GM23338 (cell line): ENCODE measurements at regions not wholly inside any gene's neighbourhood (a gene's known extent, or its start where the extent isn't known, plus 50 kb on each side); places are given as distances from the start of the nearest gene placed in this dataset.

Experiments used
- ATAC-seq: fragments of 200-7000 bp; cut with Tn5 transposase; 3 replicates; pipeline ENCODE4 v1.9.1; 2020
- DNase-seq: peaks from one replicate; pipeline ENCODE4 v3.0.0-alpha.2; 2015; ENCODE audit warnings: low spot score
- H2AFZ ChIP-seq: fragments of 200-600 bp; sonication (generic); 2 replicates; pipeline ENCODE4 v1.8.0; 2016; ENCODE audit warnings: antibody characterized with exemption, mild to moderate bottlenecking, moderate library complexity
- H3F3A ChIP-seq: fragments of 200-600 bp; sonication (generic); replicated peaks from 2 replicates; pipeline ENCODE4 v1.8.0; 2017; ENCODE audit warnings: antibody characterized with exemption, mixed run types, low read depth
- H3K27ac ChIP-seq: fragments of 200-600 bp; sonication (generic); 2 replicates; pipeline ENCODE4 v1.6.1; 2016; ENCODE audit warnings: low read depth
- H3K27me3 ChIP-seq: fragments of 200-600 bp; sonication (generic); 2 replicates; pipeline ENCODE4 v1.8.0; 2016; ENCODE audit warnings: mild to moderate bottlenecking, mixed run types, moderate library complexity; ENCODE audit not compliant: insufficient read depth
- H3K36me3 ChIP-seq: fragments of 200-600 bp; sonication (generic); 2 replicates; pipeline ENCODE4 v1.8.0; 2016; ENCODE audit warnings: mild to moderate bottlenecking; ENCODE audit not compliant: insufficient read depth
- H3K4me1 ChIP-seq: fragments of 200-600 bp; sonication (generic); 2 replicates; pipeline ENCODE4 v1.8.0; 2016; ENCODE audit warnings: mild to moderate bottlenecking, moderate library complexity; ENCODE audit not compliant: insufficient read depth
- H3K4me2 ChIP-seq: fragments of 200-600 bp; sonication (generic); 2 replicates; pipeline ENCODE4 v1.7.1; 2017; ENCODE audit warnings: mixed run types
- H3K4me3 ChIP-seq: fragments of 200-600 bp; sonication (generic); 2 replicates; pipeline ENCODE4 v1.6.1; 2016; ENCODE audit warnings: mixed run types
- H3K79me2 ChIP-seq: fragments of 200-600 bp; sonication (generic); replicated peaks from 2 replicates; pipeline ENCODE4 v1.8.0; 2017; ENCODE audit warnings: mild to moderate bottlenecking; ENCODE audit not compliant: insufficient read depth
- H3K9me2 ChIP-seq: fragments of 200-600 bp; sonication (generic); 2 replicates; pipeline ENCODE4 v1.8.0; 2017; ENCODE audit not compliant: insufficient read depth
- H4K20me1 ChIP-seq: fragments of 200-600 bp; sonication (generic); replicated peaks from 2 replicates; pipeline ENCODE4 v1.8.0; 2017; ENCODE audit warnings: mild to moderate bottlenecking; ENCODE audit not compliant: insufficient read depth
- H3K27ac Mint-ChIP-seq: 2 replicates; pipeline ENCODE4 v1.8.0; 2020; ENCODE audit warnings: inconsistent platforms, mild to moderate bottlenecking, moderate library complexity, mixed read lengths
- H3K27me3 Mint-ChIP-seq: 3 replicates; pipeline ENCODE4 v1.8.0; 2022; ENCODE audit warnings: low read depth, mild to moderate bottlenecking, moderate library complexity, mixed read lengths, inconsistent platforms; ENCODE audit not compliant: insufficient read depth, poor library complexity
- H3K36me3 Mint-ChIP-seq: 3 replicates; pipeline ENCODE4 v1.8.0; 2021; ENCODE audit warnings: low read depth, mild to moderate bottlenecking, inconsistent platforms, moderate library complexity, mixed read lengths
- H3K4me1 Mint-ChIP-seq: 3 replicates; pipeline ENCODE4 v1.8.0; 2020; ENCODE audit warnings: mild to moderate bottlenecking, inconsistent platforms, mixed read lengths
- H3K4me3 Mint-ChIP-seq: 3 replicates; pipeline ENCODE4 v1.8.0; 2021; ENCODE audit warnings: moderate library complexity, mild to moderate bottlenecking, inconsistent platforms, mixed read lengths
- H3K9me3 Mint-ChIP-seq: 3 replicates; pipeline ENCODE4 v1.8.0; 2020; ENCODE audit warnings: moderate library complexity, mild to moderate bottlenecking, inconsistent platforms, mixed read lengths
- CREB1 ChIP-seq: fragments of 250-450 bp; sonication (Bioruptor Pico); IDR thresholded peaks from 2 replicates; pipeline ENCODE4 v1.5.0; 2020; ENCODE audit warnings: low read depth, mild to moderate bottlenecking, moderate library complexity
- EZH2 ChIP-seq: fragments of 200-600 bp; sonication (generic); IDR thresholded peaks from one replicate; pipeline ENCODE4 v1.8.0; 2017; ENCODE audit warnings: antibody characterized with exemption, mild to moderate bottlenecking, low read depth; ENCODE audit not compliant: unreplicated experiment
- EZH2phosphoT487 ChIP-seq: fragments of 200-600 bp; sonication (generic); IDR thresholded peaks from one replicate; pipeline ENCODE4 v1.8.1; 2018; ENCODE audit warnings: antibody characterized with exemption; ENCODE audit not compliant: unreplicated experiment
- JUNB ChIP-seq: IDR thresholded peaks from one replicate; pipeline ENCODE4 v1.6.1; 2016; ENCODE audit warnings: antibody characterized with exemption; ENCODE audit not compliant: unreplicated experiment
- NANOG ChIP-seq: IDR thresholded peaks from 2 replicates; pipeline ENCODE4 v1.6.1; 2016; ENCODE audit warnings: antibody characterized with exemption, borderline replicate concordance
- STAT1 ChIP-seq: IDR thresholded peaks from one replicate; pipeline ENCODE4 v1.6.1; 2016; ENCODE audit warnings: antibody characterized with exemption; ENCODE audit not compliant: unreplicated experiment
- ZNF114 ChIP-seq: fragments of 250-450 bp; sonication (Bioruptor Pico); IDR thresholded peaks from 2 replicates; pipeline ENCODE4 v1.5.0; 2020; ENCODE audit warnings: mild to moderate bottlenecking, moderate library complexity
- ZNF331 ChIP-seq: fragments of 250-450 bp; sonication (Bioruptor Pico); IDR thresholded peaks from 2 replicates; pipeline ENCODE4 v1.5.0; 2020; ENCODE audit warnings: low read depth, mild to moderate bottlenecking, moderate library complexity
- TF ChIP-seq, protein P1 (sequence below), 2 experiments: fragments of 200-600 bp in 1 of 2; sonication (generic) in 1 of 2; conservative IDR thresholded peaks; 2 replicates each; pipeline versions ENCODE4 v1.5.1 to v1.6.1; 2016 to 2017; ENCODE audit warnings: antibody characterized with exemption in 2 of 2, low read depth in 2 of 2, mild to moderate bottlenecking in 2 of 2, moderate library complexity in 1 of 2
- TF ChIP-seq, protein P2 (sequence below): fragments of 250-450 bp; sonication (Bioruptor Pico); IDR thresholded peaks from 2 replicates; pipeline ENCODE4 v1.5.0; 2020; ENCODE audit warnings: mild to moderate bottlenecking, moderate library complexity

DNA sequence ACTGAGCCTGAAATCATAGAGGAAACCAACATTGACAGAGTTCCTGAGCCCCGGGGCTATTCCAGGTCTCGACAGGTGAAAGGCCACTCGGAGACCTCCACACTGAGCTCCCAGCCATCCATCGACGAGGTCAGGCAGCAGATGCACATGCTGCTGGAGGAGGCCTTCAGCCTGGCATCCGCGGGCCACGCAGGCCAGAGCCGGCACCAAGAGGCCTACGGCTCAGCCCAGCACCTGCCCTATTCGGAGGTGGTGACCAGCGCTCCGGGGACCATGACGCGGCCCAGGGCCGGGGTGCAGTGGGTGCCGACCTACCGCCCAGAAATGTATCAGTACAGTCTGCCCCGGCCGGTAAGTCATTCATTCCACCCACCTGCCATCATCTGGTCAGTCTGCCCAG lies 54.9 kb downstream of the C11orf91 start:
- H3K4me3 Mint-ChIP-seq = no peak overlapping the region
- H3K4me1 Mint-ChIP-seq = peaks cover 5% of the 10 kb centered on the region; the same call in 2 of the 3 replicates
- peaks cover 6% of the 10 kb centered on the region for H3K27me3 Mint-ChIP-seq
- no peak overlapping the region for H3K27ac Mint-ChIP-seq
- DNase-seq = no peak
- no peaks in the 10 kb centered on the region for H3K9me3 Mint-ChIP-seq
- 0 out of 2 replicates have a peak overlapping the region, but pooled peaks have one; percentile 0 for H2AFZ ChIP-seq
- peaks cover 2% of the 10 kb centered on the region for H3K9me2 ChIP-seq
- H3K27me3 ChIP-seq = no peaks in the 10 kb centered on the region
- no peak for TF ChIP-seq ZNF114 (CRISPR knock-in tag)
- no peak for TF ChIP-seq STAT1
- TF ChIP-seq ZNF331 (CRISPR knock-in tag) = no peak
- TF ChIP-seq, protein P1, sequence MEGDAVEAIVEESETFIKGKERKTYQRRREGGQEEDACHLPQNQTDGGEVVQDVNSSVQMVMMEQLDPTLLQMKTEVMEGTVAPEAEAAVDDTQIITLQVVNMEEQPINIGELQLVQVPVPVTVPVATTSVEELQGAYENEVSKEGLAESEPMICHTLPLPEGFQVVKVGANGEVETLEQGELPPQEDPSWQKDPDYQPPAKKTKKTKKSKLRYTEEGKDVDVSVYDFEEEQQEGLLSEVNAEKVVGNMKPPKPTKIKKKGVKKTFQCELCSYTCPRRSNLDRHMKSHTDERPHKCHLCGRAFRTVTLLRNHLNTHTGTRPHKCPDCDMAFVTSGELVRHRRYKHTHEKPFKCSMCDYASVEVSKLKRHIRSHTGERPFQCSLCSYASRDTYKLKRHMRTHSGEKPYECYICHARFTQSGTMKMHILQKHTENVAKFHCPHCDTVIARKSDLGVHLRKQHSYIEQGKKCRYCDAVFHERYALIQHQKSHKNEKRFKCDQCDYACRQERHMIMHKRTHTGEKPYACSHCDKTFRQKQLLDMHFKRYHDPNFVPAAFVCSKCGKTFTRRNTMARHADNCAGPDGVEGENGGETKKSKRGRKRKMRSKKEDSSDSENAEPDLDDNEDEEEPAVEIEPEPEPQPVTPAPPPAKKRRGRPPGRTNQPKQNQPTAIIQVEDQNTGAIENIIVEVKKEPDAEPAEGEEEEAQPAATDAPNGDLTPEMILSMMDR (conservative IDR thresholded peaks at IDR 0.05; ENCODE audit: low read depth in 2 of 2) = no peak
- no peak for TF ChIP-seq JUNB
- TF ChIP-seq CREB1 (CRISPR knock-in tag) = no peak
- no peaks in the 10 kb centered on the region for H3K79me2 ChIP-seq
- no peak overlapping the region for H3K4me3 ChIP-seq
- no peaks in the 10 kb centered on the region for H3K4me1 ChIP-seq
- H3K4me2 ChIP-seq = no peak overlapping the region
- no peak overlapping the region for H3K27ac ChIP-seq
- no peaks in the 10 kb centered on the region for H3K36me3 ChIP-seq
- no peaks in the 10 kb centered on the region for H4K20me1 ChIP-seq
- ATAC-seq = no peak
- no peaks in the 10 kb centered on the region; the same call in 2 of the 3 replicates for H3K36me3 Mint-ChIP-seq
- no peaks in the 10 kb centered on the region for H3F3A ChIP-seq

DNA sequence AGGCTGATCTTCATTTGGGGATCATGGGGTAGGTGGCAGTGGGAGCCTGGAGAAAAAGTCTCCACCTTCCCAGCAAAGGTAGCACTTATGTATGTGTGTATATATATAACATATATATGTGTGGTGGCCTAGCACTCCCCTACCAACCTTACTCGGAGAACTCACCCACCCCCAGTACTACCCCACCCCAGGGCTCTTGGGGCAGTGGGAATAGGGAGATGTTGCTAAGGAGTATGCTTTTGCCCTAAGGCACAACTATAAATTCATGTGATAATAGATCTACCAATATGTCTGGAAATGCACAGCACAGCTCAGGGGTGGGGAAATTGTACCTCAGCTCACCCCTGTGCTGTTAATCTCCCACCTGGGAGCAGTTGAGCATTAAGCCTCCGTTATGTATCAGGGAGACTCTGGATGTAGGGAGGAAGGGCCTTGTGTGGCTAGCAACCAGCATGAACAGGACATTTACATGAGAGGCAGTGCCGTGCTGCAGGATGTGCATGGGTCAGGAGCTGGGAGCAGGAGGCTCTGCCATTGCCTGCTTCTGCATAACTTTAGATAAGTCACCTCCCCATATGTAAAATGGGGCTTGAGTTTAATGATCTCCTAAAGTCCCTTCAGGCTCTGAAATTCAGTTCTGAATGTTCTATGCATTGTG lies 57.3 kb downstream of the C11orf91 start:
- Histone ChIP-seq H3K4me1 (no peaks in the 10 kb centered on the region), H3K4me3 (no peak overlapping the region), H3K9me2 (peaks cover 2% of the 10 kb centered on the region), H4K20me1 (no peaks in the 10 kb centered on the region), H3K27me3 (no peaks in the 10 kb centered on the region), H3F3A (no peaks in the 10 kb centered on the region), H2AFZ (no peak overlapping the region), H3K79me2 (no peaks in the 10 kb centered on the region), H3K4me2 (no peak overlapping the region), H3K36me3 (no peaks in the 10 kb centered on the region), H3K27ac (no peak overlapping the region)
- ATAC-seq = peak; percentile 26; the same call in 1 of the 3 replicates
- Mint-ChIP-seq H3K36me3 (no peaks in the 10 kb centered on the region; the same call in 2 of the 3 replicates), H3K4me3 (no peak overlapping the region), H3K9me3 (peaks cover 2% of the 10 kb centered on the region; the same call in 1 of the 3 replicates), H3K27ac (no peak overlapping the region), H3K4me1 (peaks cover 5% of the 10 kb centered on the region; the same call in 2 of the 3 replicates), H3K27me3 (peaks cover 4% of the 10 kb centered on the region)
- DNase-seq = peak; percentile 22
- TF ChIP-seq JUNB (no peak), STAT1 (no peak), EZH2 (no peak), EZH2phosphoT487 (no peak), CREB1 (CRISPR knock-in tag) (no peak), NANOG (no peak)
- TF ChIP-seq, protein P1 (conservative IDR thresholded peaks at IDR 0.05; ENCODE audit: low read depth in 2 of 2) = no peak
- TF ChIP-seq, protein P2, sequence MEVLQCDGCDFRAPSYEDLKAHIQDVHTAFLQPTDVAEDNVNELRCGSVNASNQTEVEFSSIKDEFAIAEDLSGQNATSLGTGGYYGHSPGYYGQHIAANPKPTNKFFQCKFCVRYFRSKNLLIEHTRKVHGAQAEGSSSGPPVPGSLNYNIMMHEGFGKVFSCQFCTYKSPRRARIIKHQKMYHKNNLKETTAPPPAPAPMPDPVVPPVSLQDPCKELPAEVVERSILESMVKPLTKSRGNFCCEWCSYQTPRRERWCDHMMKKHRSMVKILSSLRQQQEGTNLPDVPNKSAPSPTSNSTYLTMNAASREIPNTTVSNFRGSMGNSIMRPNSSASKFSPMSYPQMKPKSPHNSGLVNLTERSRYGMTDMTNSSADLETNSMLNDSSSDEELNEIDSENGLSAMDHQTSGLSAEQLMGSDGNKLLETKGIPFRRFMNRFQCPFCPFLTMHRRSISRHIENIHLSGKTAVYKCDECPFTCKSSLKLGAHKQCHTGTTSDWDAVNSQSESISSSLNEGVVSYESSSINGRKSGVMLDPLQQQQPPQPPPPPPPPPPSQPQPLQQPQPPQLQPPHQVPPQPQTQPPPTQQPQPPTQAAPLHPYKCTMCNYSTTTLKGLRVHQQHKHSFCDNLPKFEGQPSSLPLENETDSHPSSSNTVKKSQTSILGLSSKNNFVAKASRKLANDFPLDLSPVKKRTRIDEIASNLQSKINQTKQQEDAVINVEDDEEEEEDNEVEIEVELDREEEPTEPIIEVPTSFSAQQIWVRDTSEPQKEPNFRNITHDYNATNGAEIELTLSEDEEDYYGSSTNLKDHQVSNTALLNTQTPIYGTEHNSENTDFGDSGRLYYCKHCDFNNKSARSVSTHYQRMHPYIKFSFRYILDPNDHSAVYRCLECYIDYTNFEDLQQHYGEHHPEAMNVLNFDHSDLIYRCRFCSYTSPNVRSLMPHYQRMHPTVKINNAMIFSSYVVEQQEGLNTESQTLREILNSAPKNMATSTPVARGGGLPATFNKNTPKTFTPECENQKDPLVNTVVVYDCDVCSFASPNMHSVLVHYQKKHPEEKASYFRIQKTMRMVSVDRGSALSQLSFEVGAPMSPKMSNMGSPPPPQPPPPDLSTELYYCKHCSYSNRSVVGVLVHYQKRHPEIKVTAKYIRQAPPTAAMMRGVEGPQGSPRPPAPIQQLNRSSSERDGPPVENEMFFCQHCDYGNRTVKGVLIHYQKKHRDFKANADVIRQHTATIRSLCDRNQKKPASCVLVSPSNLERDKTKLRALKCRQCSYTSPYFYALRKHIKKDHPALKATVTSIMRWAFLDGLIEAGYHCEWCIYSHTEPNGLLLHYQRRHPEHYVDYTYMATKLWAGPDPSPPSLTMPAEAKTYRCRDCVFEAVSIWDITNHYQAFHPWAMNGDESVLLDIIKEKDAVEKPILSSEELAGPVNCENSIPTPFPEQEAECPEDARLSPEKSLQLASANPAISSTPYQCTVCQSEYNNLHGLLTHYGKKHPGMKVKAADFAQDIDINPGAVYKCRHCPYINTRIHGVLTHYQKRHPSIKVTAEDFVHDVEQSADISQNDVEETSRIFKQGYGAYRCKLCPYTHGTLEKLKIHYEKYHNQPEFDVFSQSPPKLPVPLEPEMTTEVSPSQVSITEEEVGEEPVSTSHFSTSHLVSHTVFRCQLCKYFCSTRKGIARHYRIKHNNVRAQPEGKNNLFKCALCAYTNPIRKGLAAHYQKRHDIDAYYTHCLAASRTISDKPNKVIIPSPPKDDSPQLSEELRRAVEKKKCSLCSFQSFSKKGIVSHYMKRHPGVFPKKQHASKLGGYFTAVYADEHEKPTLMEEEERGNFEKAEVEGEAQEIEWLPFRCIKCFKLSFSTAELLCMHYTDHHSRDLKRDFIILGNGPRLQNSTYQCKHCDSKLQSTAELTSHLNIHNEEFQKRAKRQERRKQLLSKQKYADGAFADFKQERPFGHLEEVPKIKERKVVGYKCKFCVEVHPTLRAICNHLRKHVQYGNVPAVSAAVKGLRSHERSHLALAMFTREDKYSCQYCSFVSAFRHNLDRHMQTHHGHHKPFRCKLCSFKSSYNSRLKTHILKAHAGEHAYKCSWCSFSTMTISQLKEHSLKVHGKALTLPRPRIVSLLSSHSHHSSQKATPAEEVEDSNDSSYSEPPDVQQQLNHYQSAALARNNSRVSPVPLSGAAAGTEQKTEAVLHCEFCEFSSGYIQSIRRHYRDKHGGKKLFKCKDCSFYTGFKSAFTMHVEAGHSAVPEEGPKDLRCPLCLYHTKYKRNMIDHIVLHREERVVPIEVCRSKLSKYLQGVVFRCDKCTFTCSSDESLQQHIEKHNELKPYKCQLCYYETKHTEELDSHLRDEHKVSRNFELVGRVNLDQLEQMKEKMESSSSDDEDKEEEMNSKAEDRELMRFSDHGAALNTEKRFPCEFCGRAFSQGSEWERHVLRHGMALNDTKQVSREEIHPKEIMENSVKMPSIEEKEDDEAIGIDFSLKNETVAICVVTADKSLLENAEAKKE = no peak
